Erythroblast (primary cell): ENCODE measurements at regions not wholly inside any gene's neighbourhood (a gene's known extent, or its start where the extent isn't known, plus 50 kb on each side); places are given as distances from the start of the nearest gene placed in this dataset.

Experiments
- GATA1 ChIP-seq: IDR thresholded peaks from 2 replicates; pipeline ENCODE4 v1.6.1; 2011; ENCODE audit warnings: low read depth, mild to moderate bottlenecking, control low read depth, low read length, moderate library complexity
- POLR2A ChIP-seq: IDR thresholded peaks from 2 replicates; pipeline ENCODE4 v1.6.1; 2011; ENCODE audit warnings: mild to moderate bottlenecking, low read length

- TF ChIP-seq POLR2A (no peak), GATA1 (no peak)
Observed at GRCh38 chr12:126727218-126728075, 1539.5 kb upstream of the TMEM132C start.
